ENCODE measurements at regions not wholly inside any gene's neighbourhood (a gene's known extent, or its start where the extent isn't known, plus 50 kb on each side); places are given as distances from the start of the nearest gene placed in this dataset.

DNA sequence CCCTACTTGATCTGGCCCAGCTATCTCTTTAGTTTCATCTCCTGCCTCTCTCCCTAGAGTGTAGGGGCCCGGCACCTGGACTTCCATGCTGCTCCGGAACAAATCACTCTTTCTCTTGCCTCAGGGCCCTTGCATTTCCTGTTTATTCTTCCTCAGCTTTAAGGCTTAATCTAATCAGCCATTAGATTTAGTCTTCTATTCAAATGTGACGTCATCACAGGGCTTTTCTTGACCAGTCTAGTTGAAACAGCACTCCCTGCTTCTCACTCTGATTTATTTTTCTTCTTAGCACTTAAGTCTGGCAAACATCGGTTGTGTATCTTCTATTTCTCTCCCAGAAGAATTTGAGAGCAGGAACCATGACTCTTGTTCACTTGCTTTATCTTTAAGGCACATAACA, 564.1 kb downstream of the EFNB2 start:
- no peak for DNase-seq

DNA sequence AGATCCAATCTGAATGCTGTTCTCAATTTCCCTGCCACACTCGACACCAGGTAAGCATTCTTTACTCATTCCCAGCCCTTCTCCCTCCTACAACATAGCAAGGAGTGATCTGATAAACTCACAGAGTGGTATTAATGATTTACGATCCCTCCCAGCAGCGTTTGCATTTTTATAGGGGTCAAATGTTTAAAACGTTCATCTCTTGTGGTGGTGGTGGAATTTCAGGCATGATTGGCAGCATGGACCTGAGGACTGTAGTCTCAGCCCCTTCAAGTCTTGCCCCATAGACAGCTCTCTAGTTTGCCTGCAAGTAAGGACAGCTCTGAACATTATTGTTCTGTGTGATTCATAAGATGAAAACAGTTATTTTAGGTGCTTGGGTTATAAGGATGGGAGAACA, 565.7 kb downstream of the EFNB2 start:
- DNase-seq: peak; percentile 87

DNA sequence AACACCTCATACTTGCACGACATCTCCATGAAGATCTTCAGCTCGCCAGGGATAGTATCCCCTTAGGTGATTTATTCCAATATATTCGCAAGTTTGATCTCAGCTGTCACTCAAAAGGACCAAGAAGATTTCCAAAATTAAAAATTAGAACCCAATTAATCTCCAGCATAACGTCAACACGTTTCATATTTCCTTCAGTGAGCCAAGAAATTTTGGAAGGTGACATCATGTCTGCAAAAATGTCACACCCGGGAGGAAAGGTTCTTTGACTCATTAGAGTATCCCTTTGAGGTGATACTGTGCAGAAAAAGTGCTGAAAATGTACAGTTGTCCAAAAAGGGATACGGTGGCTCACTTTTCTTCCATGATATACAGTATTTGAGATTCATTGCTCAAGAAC, 569.6 kb downstream of the EFNB2 start:
- DNase-seq: no peak

- DNase-seq: no peak
Measured at GRCh38 chr13:105962080-105962479, 573.4 kb downstream of the EFNB2 start.

DNA sequence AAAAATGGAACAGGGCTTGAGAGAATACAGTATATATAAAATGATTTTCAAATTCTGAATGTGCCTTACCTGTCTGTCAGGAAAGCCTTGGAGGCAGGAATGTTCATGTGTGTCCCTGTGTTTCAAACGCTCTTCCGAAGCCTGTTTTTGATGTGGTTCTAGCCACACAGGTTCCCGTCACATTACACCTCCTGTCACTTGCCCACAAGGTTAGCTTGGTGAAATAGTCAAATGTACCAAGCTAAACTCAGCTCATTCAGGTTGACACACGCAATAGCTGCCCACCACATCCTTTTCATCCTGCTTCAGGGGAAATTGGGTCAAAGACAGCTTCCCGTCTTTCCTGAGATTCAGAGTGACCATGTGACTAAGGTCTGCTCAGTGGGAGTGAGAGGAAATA, 574.0 kb downstream of the EFNB2 start:
- no peak for DNase-seq

DNA sequence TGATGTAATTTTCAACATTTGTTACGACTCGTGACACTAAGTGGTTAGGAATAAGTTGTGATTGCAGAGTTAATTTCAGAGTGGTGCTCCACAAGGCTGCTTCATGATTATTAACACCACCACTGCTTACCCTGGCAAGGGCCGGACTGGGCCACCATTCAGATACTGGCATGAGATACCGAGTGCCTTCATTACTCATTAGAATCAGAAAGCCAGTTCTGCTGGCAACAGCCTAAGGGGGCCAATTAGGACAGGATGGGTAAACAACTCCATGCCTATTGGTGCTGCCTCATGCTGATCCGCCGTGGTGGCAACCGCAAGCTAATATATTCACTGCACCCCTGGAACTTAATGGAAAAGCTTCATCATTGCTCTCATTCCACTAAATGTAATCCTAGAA, 575.1 kb downstream of the EFNB2 start:
- DNase-seq: no peak

DNA sequence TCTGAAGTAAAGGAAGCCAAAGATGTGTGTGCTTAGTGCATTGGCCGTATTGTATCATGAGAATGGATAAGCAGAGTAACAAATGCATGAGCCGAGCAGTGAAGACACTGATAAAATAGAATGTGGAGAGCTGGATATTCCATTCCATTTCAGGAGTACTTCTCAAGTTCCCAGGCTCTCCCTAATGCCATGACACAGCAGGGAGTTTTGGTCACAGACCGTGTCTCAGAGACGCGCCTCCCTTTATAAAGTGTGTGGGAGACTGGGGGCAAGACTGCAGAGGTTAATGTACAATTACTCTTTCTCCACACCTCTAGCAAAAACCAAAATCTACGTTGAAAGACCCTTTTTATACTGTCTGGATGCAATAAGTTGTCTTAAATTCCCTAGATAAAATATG, 575.6 kb downstream of the EFNB2 start:
- no peak for DNase-seq

DNA sequence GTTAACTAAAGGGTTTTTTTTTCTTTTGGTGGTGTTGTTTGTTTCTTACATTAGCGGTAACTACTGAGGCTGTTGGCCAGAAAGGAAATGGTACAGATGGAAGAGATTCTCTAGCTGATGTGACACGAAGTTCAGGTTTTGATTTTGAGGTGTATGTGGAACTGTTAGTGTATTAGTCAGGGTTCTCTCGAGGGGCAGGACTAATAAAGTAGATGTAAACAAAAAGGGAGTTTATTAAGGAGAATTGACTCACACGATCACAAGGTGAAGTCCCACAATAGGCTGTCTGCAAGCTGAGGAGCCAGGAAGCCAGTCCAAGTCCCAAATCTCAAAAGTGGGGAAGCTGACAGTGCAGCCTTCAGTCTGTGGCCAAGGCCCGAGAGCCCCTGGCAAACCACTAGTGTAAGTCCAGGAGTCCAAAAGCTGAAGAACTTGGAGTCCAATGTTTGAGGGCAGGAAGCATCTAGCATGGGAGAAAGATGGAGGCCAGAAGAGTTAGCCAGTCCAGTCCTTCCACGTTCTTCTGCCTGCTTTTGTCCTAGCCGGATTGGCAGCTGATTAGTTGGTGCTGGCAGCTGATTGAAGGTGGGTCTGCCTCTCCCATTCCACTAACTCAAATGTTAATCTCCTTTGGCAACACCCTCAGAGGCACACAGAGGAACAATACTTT, 577.6 kb downstream of the EFNB2 start:
- no peak for DNase-seq

- no peak for DNase-seq
Measured at GRCh38 chr13:105956921-105957320, 578.5 kb downstream of the EFNB2 start.

DNA sequence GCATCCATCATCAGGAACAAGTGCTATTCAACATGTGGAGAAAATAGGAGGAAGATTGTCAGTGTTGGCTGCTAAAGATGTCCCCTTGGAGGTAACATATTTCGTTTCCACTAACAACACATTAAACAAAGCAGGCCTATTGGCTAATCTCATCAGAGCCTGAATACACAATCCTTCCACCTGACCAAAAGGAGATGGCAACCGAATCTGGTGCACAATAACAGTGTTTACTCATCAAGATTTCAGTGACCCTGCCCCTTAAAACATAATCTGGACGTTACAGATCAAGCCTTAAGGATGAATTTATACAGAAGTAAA, 582.5 kb downstream of the EFNB2 start:
- DNase-seq: no peak

DNA sequence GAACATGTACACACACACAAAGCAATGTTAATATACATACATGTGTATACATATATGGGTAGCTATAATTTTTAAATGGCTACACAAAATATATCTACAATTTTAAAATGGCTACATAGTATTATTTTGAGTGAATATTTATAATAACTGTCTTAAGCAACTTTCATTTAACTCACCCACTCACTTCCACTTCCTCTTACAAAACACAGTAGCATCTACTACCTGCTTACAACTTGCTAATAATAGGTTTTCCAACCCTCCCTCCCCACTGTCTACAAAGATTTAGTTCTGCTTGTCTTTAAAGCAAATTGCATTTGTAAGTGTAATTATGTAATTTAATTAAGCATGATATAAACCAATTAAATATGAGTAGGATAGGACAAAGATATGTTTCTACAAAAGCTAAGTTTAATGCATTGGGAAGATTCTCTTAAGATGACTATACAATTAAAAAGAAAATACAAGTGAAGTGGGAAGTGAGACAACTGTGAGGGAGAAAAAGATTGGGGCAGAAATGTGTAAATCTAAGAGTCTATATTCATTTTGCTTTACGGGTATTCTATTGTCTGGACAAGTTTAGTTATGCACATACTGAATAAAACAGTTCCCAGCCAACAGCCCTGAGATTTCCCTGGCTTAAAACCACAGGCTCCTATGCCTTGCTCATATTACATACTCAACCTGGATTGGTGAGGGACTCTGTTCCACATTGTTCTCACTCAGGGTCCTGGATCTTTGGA, 583.1 kb downstream of the EFNB2 start:
- DNase-seq: no peak

GRCh38 chr13:105948143-105948542, 587.3 kb downstream of the EFNB2 start:
- no peak for DNase-seq

GRCh38 chr13:105940882-105941281, 594.6 kb downstream of the EFNB2 start:
- no peak for DNase-seq

GRCh38 chr13:105937451-105937850, 598.0 kb downstream of the EFNB2 start:
- DNase-seq: peak; percentile 79

DNA sequence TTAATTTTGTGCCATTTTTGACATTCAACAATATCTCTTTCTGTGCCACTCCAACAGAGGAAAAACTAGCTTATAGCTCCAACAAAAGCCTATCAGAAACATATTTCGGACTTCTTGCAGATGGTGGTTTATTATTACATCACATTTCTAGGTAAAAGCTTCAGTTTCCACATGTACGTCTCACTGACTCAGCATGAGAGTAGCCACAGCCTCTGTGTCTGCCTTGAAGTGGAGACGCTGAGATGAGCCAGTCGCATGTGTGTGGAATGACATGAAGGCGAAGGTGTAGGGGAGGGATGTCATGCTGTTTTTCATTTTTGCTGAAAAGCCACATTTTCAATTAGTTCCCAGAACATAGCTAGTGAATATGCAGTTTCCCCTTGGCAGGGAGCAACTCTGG, 598.6 kb downstream of the EFNB2 start:
- DNase-seq: no peak

DNA sequence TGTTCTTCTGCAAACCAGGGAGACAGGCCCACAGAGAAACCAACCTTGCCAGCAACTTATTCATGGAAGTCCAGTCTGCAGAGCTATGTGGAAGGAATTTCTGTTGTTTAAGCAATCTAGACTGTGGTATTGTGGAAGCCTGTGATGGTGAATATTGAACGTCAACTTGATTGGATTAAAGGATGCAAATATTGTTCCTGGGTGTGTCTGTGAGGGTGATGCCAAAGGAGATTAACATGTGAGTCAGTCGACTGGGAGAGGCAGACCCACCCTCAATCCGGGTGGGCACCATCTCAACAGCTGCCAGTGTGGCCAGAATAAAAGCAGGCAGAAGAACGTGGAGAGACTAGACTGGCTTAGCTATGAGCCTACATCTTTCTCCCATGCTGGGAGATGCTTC, 606.0 kb downstream of the EFNB2 start:
- no peak for DNase-seq

- DNase-seq: no peak
Measured at GRCh38 chr13:105928901-105929300, 606.6 kb downstream of the EFNB2 start.

- no peak for DNase-seq
Measured at GRCh38 chr13:105928048-105928447, 607.4 kb downstream of the EFNB2 start.

DNA sequence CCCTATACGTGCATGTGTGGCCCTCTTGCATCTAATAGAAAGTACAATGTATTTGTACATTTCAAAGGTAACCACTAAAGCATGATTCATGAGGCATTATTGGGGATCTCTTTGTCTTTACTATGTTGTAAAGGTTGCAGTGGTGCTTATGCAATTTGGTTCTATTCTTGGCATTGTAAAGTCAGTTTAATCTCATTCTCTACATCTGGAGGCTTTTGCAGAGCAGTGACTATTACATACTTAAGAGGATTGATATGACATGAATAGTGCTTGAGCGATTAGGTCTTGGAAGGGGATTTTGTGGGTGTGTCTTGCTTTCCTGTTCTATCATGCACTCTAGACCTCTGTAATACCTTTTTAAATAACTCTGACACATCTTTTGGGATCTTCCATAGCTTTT, 610.0 kb downstream of the EFNB2 start:
- peak; percentile 17 for DNase-seq

DNA sequence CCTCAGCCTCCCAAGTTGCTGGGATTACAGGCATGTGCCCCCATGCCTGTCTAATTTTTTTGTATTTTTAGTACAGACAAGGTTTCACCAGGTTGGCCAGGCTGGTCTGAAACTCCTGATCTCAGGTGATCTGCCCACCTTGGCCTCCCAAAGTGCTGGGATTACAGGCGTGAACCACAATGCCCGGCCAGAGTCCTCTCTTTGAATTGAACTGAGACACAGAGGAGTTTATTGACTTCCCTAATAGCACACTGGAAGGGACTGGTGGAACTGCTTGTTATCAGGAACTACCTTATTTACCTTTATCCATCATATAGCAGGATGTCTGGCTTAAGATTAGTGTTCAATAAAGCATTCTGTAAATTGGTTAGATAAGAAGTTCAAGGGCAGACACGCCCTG, 613.8 kb downstream of the EFNB2 start:
- DNase-seq: no peak

DNA sequence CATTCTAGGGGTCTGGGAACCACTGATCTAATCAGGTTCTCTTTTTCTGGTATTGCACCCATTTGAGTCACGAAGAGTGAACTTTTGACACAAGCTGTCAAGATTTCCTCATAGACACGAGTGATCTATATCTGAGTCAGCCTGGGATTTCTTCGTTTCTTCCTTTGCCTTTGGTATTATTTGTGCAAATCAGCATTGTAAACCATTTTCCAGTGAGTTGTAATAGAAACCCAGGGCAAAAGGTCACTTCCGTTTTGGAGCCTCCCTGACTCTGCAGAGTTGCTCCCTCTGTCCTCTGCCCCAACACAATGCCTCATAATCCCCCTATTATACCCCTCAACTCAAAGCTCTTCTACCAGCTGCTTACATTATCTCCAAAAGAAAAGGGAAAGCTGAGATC, 615.1 kb downstream of the EFNB2 start:
- peak; percentile 81 for DNase-seq

DNA sequence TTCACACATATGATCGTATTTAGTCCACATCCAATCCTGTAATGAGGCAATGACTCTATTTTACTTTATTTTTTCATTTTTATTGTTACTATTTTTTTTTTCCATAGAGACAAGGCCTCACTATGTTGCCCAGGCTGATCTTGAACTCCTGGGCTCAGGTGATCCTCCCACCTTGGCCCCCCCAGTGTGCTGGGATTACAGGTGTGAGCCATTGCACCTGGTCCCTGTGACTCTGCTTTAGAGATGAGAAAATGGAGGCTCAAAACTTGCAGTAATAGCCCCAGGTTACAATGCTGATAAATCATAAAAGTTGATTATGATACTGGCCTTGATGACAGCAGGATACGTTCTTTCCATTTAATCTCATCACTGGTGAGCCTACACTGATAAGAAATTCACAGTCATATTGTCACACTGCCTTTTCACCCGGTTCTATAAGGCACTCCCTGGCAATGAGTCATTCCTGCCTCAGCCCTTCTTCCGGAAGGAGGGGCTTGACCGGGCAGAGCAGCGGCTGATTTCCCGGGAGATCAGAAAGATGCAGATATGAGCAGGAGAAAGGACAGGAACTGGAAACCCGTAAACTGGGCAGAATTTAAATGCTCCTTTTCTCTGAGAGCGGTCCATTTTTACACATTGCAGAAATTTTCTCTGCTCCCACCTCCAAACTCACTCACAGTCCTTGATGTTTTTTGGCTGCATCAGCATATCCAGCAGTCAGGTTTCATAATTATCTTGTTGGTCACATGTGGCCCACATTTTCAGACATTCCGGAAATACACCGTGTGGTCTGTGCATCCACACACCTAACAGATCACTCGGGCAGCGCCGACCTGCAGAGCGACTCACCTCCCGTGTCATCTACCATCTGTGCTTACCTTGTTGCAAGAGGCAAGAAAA, 616.4 kb downstream of the EFNB2 start:
- peak; percentile 86 for DNase-seq

- no peak for DNase-seq
Measured at GRCh38 chr13:105915146-105915850, 620.2 kb downstream of the EFNB2 start.

All from EL (cell line).